ENCODE measurements at regions not wholly inside any gene's neighbourhood (a gene's known extent, or its start where the extent isn't known, plus 50 kb on each side); places are given as distances from the start of the nearest gene placed in this dataset.

GRCh38 chr5:160175438-160176218 lies 53.7 kb upstream of the FABP6 start:
- peak; percentile 48; the same call in 1 of the 2 replicates for TF ChIP-seq POLR2A (IDR thresholded peaks at IDR 0.05; ENCODE audit: low read depth, low read length)
- peak; percentile 77 for DNase-seq (ENCODE audit: insufficient read length, low spot score)
- FAIRE-seq: no peak

DNA sequence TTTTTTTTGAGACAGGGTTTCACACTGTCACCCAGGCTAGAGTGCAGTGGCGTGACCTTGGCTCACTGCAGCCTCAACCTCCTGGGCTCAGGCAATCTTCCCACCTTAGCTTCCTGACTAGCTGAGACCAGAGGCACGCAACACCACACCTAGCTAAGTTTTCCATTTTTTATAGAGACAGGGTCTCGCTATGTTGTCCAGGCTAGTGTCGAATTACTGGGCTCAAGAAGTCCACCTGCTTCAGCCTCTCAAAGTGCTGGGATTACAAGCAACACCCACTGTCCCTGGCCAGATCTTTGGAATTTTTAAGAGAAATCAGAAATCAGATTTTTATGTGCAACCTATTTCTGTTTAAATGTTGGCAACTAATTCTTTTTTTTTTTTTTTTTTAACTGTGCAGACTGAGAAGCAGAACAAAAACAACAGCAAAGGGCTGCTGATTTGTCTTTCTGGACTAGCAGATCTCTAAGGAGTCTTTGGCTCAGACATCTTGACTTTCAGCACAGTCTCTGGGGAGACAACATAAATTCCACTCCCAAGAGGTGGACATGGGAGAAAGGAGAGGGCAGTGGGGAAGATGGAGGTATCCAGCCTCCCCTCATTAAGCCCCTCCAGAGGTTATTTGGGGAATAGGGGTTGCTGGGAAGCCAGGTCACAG lies 54.4 kb upstream of the FABP6 start:
- DNase-seq (ENCODE audit: insufficient read length, low spot score) (no peak), FAIRE-seq (no peak)
- no peak for TF ChIP-seq POLR2A (IDR thresholded peaks at IDR 0.05; ENCODE audit: low read depth, low read length)

- DNase-seq (ENCODE audit: insufficient read length, low spot score) (no peak), FAIRE-seq (no peak)
- TF ChIP-seq POLR2A (IDR thresholded peaks at IDR 0.05; ENCODE audit: low read depth, low read length): no peak
Observed at GRCh38 chr5:160174290-160174689, 55.0 kb upstream of the FABP6 start.

DNA sequence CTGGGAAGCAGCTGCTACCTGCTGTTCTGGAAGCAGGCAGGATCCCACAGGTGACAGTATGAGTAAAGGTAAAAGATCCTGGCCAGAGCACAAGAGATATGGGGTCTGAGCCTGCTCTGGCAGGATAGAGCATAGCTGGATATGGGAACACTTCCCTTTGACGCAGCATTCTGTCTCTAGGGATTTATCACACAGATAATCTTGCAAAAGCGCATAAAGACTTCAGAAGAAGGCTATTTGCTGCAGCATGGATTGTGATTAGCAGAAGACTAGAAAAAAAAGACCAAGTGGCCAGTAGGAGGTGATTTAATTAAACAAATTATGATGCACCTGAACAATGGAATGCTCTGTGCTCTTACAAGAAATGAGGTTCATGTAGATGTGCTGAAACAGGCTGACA lies 52.4 kb upstream of the PWWP2A start:
- FAIRE-seq: no peak
- TF ChIP-seq POLR2A (IDR thresholded peaks at IDR 0.05; ENCODE audit: low read depth, low read length): no peak
- no peak for DNase-seq (ENCODE audit: insufficient read length, low spot score)

- FAIRE-seq (peak; percentile 27), DNase-seq (ENCODE audit: insufficient read length, low spot score) (peak; percentile 71)
- TF ChIP-seq POLR2A (IDR thresholded peaks at IDR 0.05; ENCODE audit: low read depth, low read length): no peak
Observed at GRCh38 chr5:160169326-160169725, 50.1 kb upstream of the PWWP2A start.

Measured in H54 (cell line).